ENCODE measurements at regions not wholly inside any gene's neighbourhood (a gene's known extent, or its start where the extent isn't known, plus 50 kb on each side); places are given as distances from the start of the nearest gene placed in this dataset.

GRCh38 chr21:25342816-25343215 lies 264.5 kb downstream of the MRPL39 start:
- no peak overlapping the region for H3K27ac ChIP-seq (ENCODE audit: insufficient read depth, low read depth, low read length)
- CTCF ChIA-PET, result no interaction called here

DNA sequence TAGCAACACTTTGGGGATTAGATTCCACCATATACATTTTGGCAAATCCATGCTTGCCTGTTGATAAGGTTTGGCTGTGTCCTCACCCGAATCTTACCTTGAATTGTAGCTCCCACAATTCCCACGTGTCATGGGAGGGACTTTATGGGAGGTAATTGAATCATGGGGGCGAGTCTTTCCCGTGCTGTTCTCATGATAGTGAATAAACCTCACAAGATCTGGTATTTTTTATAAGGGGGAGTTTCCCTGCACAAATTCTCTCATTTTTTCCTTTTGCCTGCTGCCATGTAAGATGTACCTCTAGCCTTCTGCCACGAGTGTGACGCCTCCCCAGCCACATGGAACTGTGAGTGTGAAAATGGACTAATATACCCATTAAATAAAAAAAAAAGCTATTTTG lies 265.3 kb downstream of the MRPL39 start:
- FAIRE-seq, result no peak
- TF ChIP-seq EZH2 (IDR thresholded peaks at IDR 0.05; ENCODE audit: borderline replicate concordance, low read depth, low read length, severe bottlenecking) (no peak), POLR2AphosphoS5 (IDR thresholded peaks at IDR 0.05; ENCODE audit: insufficient read depth, low read depth, low read length) (no peak), POLR2A (IDR thresholded peaks at IDR 0.05; ENCODE audit: low read depth, low read length) (no peak), GATA2 (IDR thresholded peaks at IDR 0.05; ENCODE audit: insufficient read depth, insufficient read length, low read depth, low read length) (no peak), CTCF (IDR thresholded peaks at IDR 0.05; ENCODE audit: extremely low read depth in 1 of 2, insufficient read depth in 1 of 2, low read depth in 1 of 2, low read length in 2 of 2) (no peak), MYC (IDR thresholded peaks at IDR 0.05; ENCODE audit: low read depth, low read length) (no peak), FOS (IDR thresholded peaks at IDR 0.05; ENCODE audit: borderline replicate concordance, insufficient read depth, low read length) (no peak), JUN (IDR thresholded peaks at IDR 0.05; ENCODE audit: borderline replicate concordance, insufficient read depth, insufficient read length, low read depth) (no peak)
- TF ChIP-seq, protein P1, sequence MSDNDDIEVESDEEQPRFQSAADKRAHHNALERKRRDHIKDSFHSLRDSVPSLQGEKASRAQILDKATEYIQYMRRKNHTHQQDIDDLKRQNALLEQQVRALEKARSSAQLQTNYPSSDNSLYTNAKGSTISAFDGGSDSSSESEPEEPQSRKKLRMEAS (IDR thresholded peaks at IDR 0.05; ENCODE audit: insufficient read depth, insufficient read length), result no peak

More at GRCh38 chr21:25342816-25343215, 264.5 kb downstream of the MRPL39 start:
- POLR2A ChIA-PET, result no interaction called here
- Histone ChIP-seq H3K9me1 (replicated peaks; ENCODE audit: control insufficient read depth, extremely low read depth, insufficient read depth, low read length) (no peaks in the 10 kb centered on the region), H3K4me3 (replicated peaks in 1 of 3; ENCODE audit: insufficient read depth in 1 of 3, low read depth in 1 of 3, low read length in 3 of 3) (no peak overlapping the region), H3K4me2 (ENCODE audit: insufficient read depth, low read length) (no peak overlapping the region), H3K4me1 (ENCODE audit: control insufficient read depth, extremely low read depth, insufficient read depth, low read length) (no peaks in the 10 kb centered on the region), H3K36me3 (ENCODE audit: control insufficient read depth in 2 of 2, extremely low read depth in 1 of 2, insufficient read depth in 2 of 2, low read length in 2 of 2) (no peaks in the 10 kb centered on the region), H2AFZ (ENCODE audit: low read depth, low read length) (no peak overlapping the region), H3K27me3 (ENCODE audit: control insufficient read depth in 2 of 2, insufficient read depth in 2 of 2, low read length in 2 of 2) (no peaks in the 10 kb centered on the region), H3K9me3 (replicated peaks; ENCODE audit: control insufficient read depth, insufficient read depth, low read length) (no peaks in the 10 kb centered on the region), H4K20me1 (replicated peaks; ENCODE audit: control insufficient read depth, extremely low read depth, insufficient read depth, low read length) (no peaks in the 10 kb centered on the region), H3K9ac (replicated peaks; ENCODE audit: extremely low read depth, insufficient read depth, low read length) (no peak overlapping the region), H3K79me2 (ENCODE audit: control insufficient read depth, insufficient read depth, low read length) (no peaks in the 10 kb centered on the region)
- TF ChIP-seq MYC (IDR thresholded peaks at IDR 0.05; ENCODE audit: low read depth, low read length) (no peak), POLR2A (IDR thresholded peaks at IDR 0.05; ENCODE audit: low read depth, low read length) (no peak), GATA2 (IDR thresholded peaks at IDR 0.05; ENCODE audit: insufficient read depth, insufficient read length, low read depth, low read length) (no peak), CTCF (IDR thresholded peaks at IDR 0.05; ENCODE audit: extremely low read depth in 1 of 2, insufficient read depth in 1 of 2, low read depth in 1 of 2, low read length in 2 of 2) (no peak)
- intact Hi-C loops (cut with micrococcal nuclease), result no loop called here
- dilution Hi-C loops (cut with MboI; ENCODE audit: extremely low pct_ligation_motif_present, low sequenced_read_pairs), result no loop called here
- DNase-seq (ENCODE audit: low read depth, low spot score) (no peak), FAIRE-seq (no peak)
- BruUV-seq (replicated peaks), result no TSS peak

More for the DNA sequence above, 265.3 kb downstream of the MRPL39 start:
- Histone ChIP-seq H3K4me1 (ENCODE audit: control insufficient read depth, extremely low read depth, insufficient read depth, low read length) (no peaks in the 10 kb centered on the region), H2AFZ (ENCODE audit: low read depth, low read length) (no peak overlapping the region), H3K4me2 (ENCODE audit: insufficient read depth, low read length) (no peak overlapping the region), H3K36me3 (ENCODE audit: control insufficient read depth in 2 of 2, extremely low read depth in 1 of 2, insufficient read depth in 2 of 2, low read length in 2 of 2) (no peaks in the 10 kb centered on the region), H3K79me2 (ENCODE audit: control insufficient read depth, insufficient read depth, low read length) (no peaks in the 10 kb centered on the region), H3K9ac (replicated peaks; ENCODE audit: extremely low read depth, insufficient read depth, low read length) (no peak overlapping the region), H3K4me3 (replicated peaks in 1 of 3; ENCODE audit: insufficient read depth in 1 of 3, low read depth in 1 of 3, low read length in 3 of 3) (no peak overlapping the region), H3K9me1 (replicated peaks; ENCODE audit: control insufficient read depth, extremely low read depth, insufficient read depth, low read length) (no peaks in the 10 kb centered on the region), H4K20me1 (replicated peaks; ENCODE audit: control insufficient read depth, extremely low read depth, insufficient read depth, low read length) (no peaks in the 10 kb centered on the region), H3K27ac (ENCODE audit: insufficient read depth, low read depth, low read length) (no peak overlapping the region), H3K27me3 (ENCODE audit: control insufficient read depth in 2 of 2, insufficient read depth in 2 of 2, low read length in 2 of 2) (no peaks in the 10 kb centered on the region), H3K9me3 (replicated peaks; ENCODE audit: control insufficient read depth, insufficient read depth, low read length) (no peaks in the 10 kb centered on the region)
- CTCF ChIA-PET, result no interaction called here
- intact Hi-C loops (cut with micrococcal nuclease), result no loop called here
- no peak for DNase-seq (ENCODE audit: low read depth, low spot score)
- dilution Hi-C loops (cut with MboI; ENCODE audit: extremely low pct_ligation_motif_present, low sequenced_read_pairs), result no loop called here
- POLR2A ChIA-PET, result no interaction called here
- no TSS peak for BruUV-seq (replicated peaks)

Measured in endothelial cell of umbilical vein (primary cell).